H9 (cell line): ENCODE measurements at regions not wholly inside any gene's neighbourhood (a gene's known extent, or its start where the extent isn't known, plus 50 kb on each side); places are given as distances from the start of the nearest gene placed in this dataset.

ENCODE experiments used
- DNase-seq: peaks from one replicate; pipeline ENCODE4 v3.0.0-alpha.2; 2017
- H2AFZ ChIP-seq: one replicate; pipeline ENCODE4 v1.6.1; 2013; ENCODE audit warnings: mild to moderate bottlenecking, low read length, control low read depth, moderate library complexity
- H2AK5ac ChIP-seq: 2 replicates; pipeline ENCODE4 v1.6.1; 2013; ENCODE audit warnings: low read length, control low read depth, mixed read lengths; ENCODE audit not compliant: insufficient read length
- H2BK120ac ChIP-seq: one replicate; pipeline ENCODE4 v1.6.1; 2013; ENCODE audit warnings: low read depth, mild to moderate bottlenecking, low read length, control low read depth, inconsistent platforms; ENCODE audit not compliant: poor library complexity, severe bottlenecking
- H2BK12ac ChIP-seq: 2 replicates; pipeline ENCODE4 v1.6.1; 2013; ENCODE audit warnings: low read length, control low read depth, mixed read lengths, low read depth; ENCODE audit not compliant: insufficient read length
- H2BK15ac ChIP-seq: 2 replicates; pipeline ENCODE4 v1.6.1; 2013; ENCODE audit warnings: low read depth, low read length, control low read depth
- H2BK20ac ChIP-seq: one replicate; pipeline ENCODE4 v1.6.1; 2013; ENCODE audit warnings: low read depth, mild to moderate bottlenecking, low read length, control low read depth, inconsistent platforms; ENCODE audit not compliant: poor library complexity, severe bottlenecking
- H2BK5ac ChIP-seq: 2 replicates; pipeline ENCODE4 v1.6.1; 2013; ENCODE audit warnings: low read length, control low read depth, mixed read lengths; ENCODE audit not compliant: insufficient read length
- H3K14ac ChIP-seq: 2 replicates; pipeline ENCODE4 v1.6.1; 2013; ENCODE audit warnings: low read length, control low read depth; ENCODE audit not compliant: insufficient read depth
- H3K18ac ChIP-seq: 2 replicates; pipeline ENCODE4 v1.6.1; 2013; ENCODE audit warnings: low read depth, mild to moderate bottlenecking, mixed read lengths, low read length, control low read depth; ENCODE audit not compliant: insufficient read length
- H3K23ac ChIP-seq: 2 replicates; pipeline ENCODE4 v1.6.1; 2013; ENCODE audit warnings: low read length, control low read depth, mixed read lengths, low read depth; ENCODE audit not compliant: insufficient read length
- H3K23me2 ChIP-seq: 2 replicates; pipeline ENCODE4 v1.6.1; 2013; ENCODE audit warnings: low read depth, mild to moderate bottlenecking, mixed read lengths, low read length, control low read depth; ENCODE audit not compliant: insufficient read length, poor library complexity, severe bottlenecking
- H3K27ac ChIP-seq: 2 replicates; pipeline ENCODE4 v1.5.1; 2013; ENCODE audit warnings: low read length, control low read depth, mixed read lengths, low read depth; ENCODE audit not compliant: insufficient read length
- H3K27me3 ChIP-seq: 2 replicates; pipeline ENCODE4 v1.6.1; 2013; ENCODE audit warnings: low read length, control low read depth, inconsistent platforms; ENCODE audit not compliant: insufficient read depth
- H3K4ac ChIP-seq: 2 replicates; pipeline ENCODE4 v1.6.1; 2013; ENCODE audit warnings: low read depth, mild to moderate bottlenecking, control low read depth, inconsistent platforms, low read length, moderate library complexity
- H3K4me1 ChIP-seq: 2 replicates; pipeline ENCODE4 v1.6.1; 2013; ENCODE audit warnings: low read length, control low read depth, inconsistent platforms; ENCODE audit not compliant: insufficient read depth
- H3K4me2 ChIP-seq: 2 replicates; pipeline ENCODE4 v1.6.1; 2013; ENCODE audit warnings: low read length, control low read depth, mixed read lengths; ENCODE audit not compliant: insufficient read length, insufficient read depth
- H3K56ac ChIP-seq: 2 replicates; pipeline ENCODE4 v1.6.1; 2013; ENCODE audit warnings: low read depth, mild to moderate bottlenecking, mixed read lengths, low read length, control low read depth; ENCODE audit not compliant: insufficient read length
- H3K79me1 ChIP-seq: 2 replicates; pipeline ENCODE4 v1.6.1; 2013; ENCODE audit warnings: low read depth, mild to moderate bottlenecking, moderate library complexity, low read length, control low read depth, inconsistent platforms; ENCODE audit not compliant: insufficient read depth, poor library complexity, severe bottlenecking
- H3K79me2 ChIP-seq: 2 replicates; pipeline ENCODE4 v1.6.1; 2013; ENCODE audit warnings: low read length, control low read depth, inconsistent platforms; ENCODE audit not compliant: insufficient read depth
- H3K9ac ChIP-seq: 2 replicates; pipeline ENCODE4 v1.6.1; 2013; ENCODE audit warnings: low read length, control low read depth, mixed read lengths; ENCODE audit not compliant: insufficient read length; ENCODE audit errors: extremely low read depth
- H3K9me3 ChIP-seq: one replicate; pipeline ENCODE4 v1.6.1; 2013; ENCODE audit warnings: low read depth, low read length, inconsistent platforms; ENCODE audit not compliant: control insufficient read depth
- H3T11ph ChIP-seq: one replicate; pipeline ENCODE4 v1.6.1; 2013; ENCODE audit warnings: mild to moderate bottlenecking, low read length, control low read depth, inconsistent platforms
- H4K20me1 ChIP-seq: one replicate; pipeline ENCODE4 v1.6.1; 2013; ENCODE audit not compliant: control insufficient read depth, insufficient read length, insufficient read depth
- H4K5ac ChIP-seq: 2 replicates; pipeline ENCODE4 v1.6.1; 2013; ENCODE audit warnings: low read depth, mild to moderate bottlenecking, mixed read lengths, low read length, control low read depth; ENCODE audit not compliant: insufficient read length
- H4K8ac ChIP-seq: replicated peaks from 2 replicates; pipeline ENCODE4 v1.6.1; 2013; ENCODE audit warnings: low read length, control low read depth, mixed read lengths, low read depth; ENCODE audit not compliant: insufficient read length
- H4K91ac ChIP-seq: 2 replicates; pipeline ENCODE4 v1.6.1; 2013; ENCODE audit warnings: low read depth, mild to moderate bottlenecking, moderate library complexity, mixed read lengths, low read length, control low read depth; ENCODE audit not compliant: insufficient read length
- H3K27ac Mint-ChIP-seq, 3 experiments: 2 replicates in 2 of 3; 3 replicates in 1 of 3; pipeline ENCODE4 v1.8.0; 2020 to 2021; ENCODE audit warnings: mixed read lengths in 3 of 3, mild to moderate bottlenecking in 1 of 3, moderate library complexity in 1 of 3
- H3K27me3 Mint-ChIP-seq: 2 replicates; pipeline ENCODE4 v1.8.0; 2021; ENCODE audit warnings: low read depth, mild to moderate bottlenecking, moderate library complexity, mixed read lengths
- H3K36me3 Mint-ChIP-seq, 3 experiments: 2 replicates in 2 of 3; 3 replicates in 1 of 3; pipeline ENCODE4 v1.8.0; 2020 to 2021; ENCODE audit warnings: low read depth in 3 of 3, mixed read lengths in 3 of 3; ENCODE audit not compliant: insufficient read depth in 1 of 3
- H3K4me1 Mint-ChIP-seq, 2 experiments: 2 replicates each; pipeline ENCODE4 v1.8.0; 2020; ENCODE audit warnings: mixed read lengths in 2 of 2
- H3K4me3 Mint-ChIP-seq, 2 experiments: 2 replicates in 1 of 2; 3 replicates in 1 of 2; pipeline ENCODE4 v1.8.0; 2020 to 2021; ENCODE audit warnings: mild to moderate bottlenecking in 2 of 2, mixed read lengths in 2 of 2, moderate library complexity in 1 of 2
- H3K9me3 Mint-ChIP-seq, 2 experiments: 2 replicates in 1 of 2; 3 replicates in 1 of 2; pipeline ENCODE4 v1.8.0; 2020; ENCODE audit warnings: mild to moderate bottlenecking in 2 of 2, mixed read lengths in 2 of 2, moderate library complexity in 1 of 2
- WGBS: extraction: QIAGEN DNeasy Blood & Tissue Kit; methylation state at CpG from one replicate; pipeline ENCODE4 v1.1.7; 2013; ENCODE audit warnings: missing lambda C conversion rate, low lambda C conversion rate, mixed read lengths; ENCODE audit not compliant: insufficient read length; ENCODE audit errors: extremely low coverage; 5-methylcytosine and 5-hydroxymethylcytosine counted together
- TF ChIP-seq, protein P1 (sequence below): fragments of 200-600 bp; sonication (generic); conservative IDR thresholded peaks from 3 replicates; pipeline ENCODE4 v1.8.0; 2021; ENCODE audit warnings: antibody characterized with exemption, mild to moderate bottlenecking

DNA sequence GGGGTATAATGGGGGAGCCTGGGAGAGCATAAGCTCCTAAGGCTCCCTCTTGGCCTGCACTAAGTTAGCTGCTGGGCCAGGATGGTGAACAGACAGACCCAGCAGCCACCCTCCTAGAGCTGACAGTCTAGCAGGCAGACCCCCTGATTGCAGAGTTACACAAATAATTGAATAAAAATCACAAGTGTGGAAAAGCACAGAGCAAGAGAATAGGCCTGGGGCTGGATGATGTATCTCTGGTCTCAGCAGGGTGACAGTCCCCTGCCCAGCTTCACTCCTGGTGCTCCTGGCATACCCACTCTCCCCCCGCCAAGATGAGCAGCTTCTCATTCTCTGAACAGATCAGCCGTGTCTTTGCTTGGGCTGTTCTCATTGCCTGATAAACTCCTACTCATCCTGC lies 86.1 kb upstream of the STX18 start:
- no peak overlapping the region for H3K27ac ChIP-seq
- WGBS, result no CpG with 5 or more reads among the region's 2 CpGs

More for the DNA sequence above, 86.1 kb upstream of the STX18 start:
- Histone ChIP-seq H3K79me2 (no peaks in the 10 kb centered on the region), H3K23ac (no peak overlapping the region), H2AK5ac (no peak overlapping the region), H3K4me1 (no peaks in the 10 kb centered on the region), H4K8ac (no peak overlapping the region), H4K20me1 (no peaks in the 10 kb centered on the region), H2BK15ac (no peak overlapping the region), H3K4me2 (no peak overlapping the region), H3K79me1 (no peaks in the 10 kb centered on the region), H2BK20ac (no peak overlapping the region), H3K56ac (no peak overlapping the region), H3T11ph (no peak overlapping the region), H3K18ac (no peak overlapping the region), H2AFZ (no peak overlapping the region), H4K5ac (no peak overlapping the region), H3K23me2 (no peaks in the 10 kb centered on the region), H3K4ac (no peak overlapping the region), H4K91ac (no peak overlapping the region), H3K9me3 (no peaks in the 10 kb centered on the region), H2BK5ac (no peak overlapping the region), H3K14ac (no peak overlapping the region), H2BK120ac (no peak overlapping the region), H2BK12ac (no peak overlapping the region), H3K9ac (no peak overlapping the region), H3K27me3 (no peaks in the 10 kb centered on the region)
- Mint-ChIP-seq H3K36me3 (peaks cover 0 to 4% (median 0%) of the 10 kb centered on the region in 3 experiments; a peak in 3 of 7 replicates), H3K9me3 (no peaks in the 10 kb centered on the region; a peak in 1 of 5 replicates), H3K4me1 (peaks cover 0 to 4% of the 10 kb centered on the region in 2 experiments; a peak in 1 of 4 replicates), H3K27me3 (peaks cover 4% of the 10 kb centered on the region), H3K27ac (no peak overlapping the region), H3K4me3 (no peak overlapping the region)
- TF ChIP-seq, protein P1, sequence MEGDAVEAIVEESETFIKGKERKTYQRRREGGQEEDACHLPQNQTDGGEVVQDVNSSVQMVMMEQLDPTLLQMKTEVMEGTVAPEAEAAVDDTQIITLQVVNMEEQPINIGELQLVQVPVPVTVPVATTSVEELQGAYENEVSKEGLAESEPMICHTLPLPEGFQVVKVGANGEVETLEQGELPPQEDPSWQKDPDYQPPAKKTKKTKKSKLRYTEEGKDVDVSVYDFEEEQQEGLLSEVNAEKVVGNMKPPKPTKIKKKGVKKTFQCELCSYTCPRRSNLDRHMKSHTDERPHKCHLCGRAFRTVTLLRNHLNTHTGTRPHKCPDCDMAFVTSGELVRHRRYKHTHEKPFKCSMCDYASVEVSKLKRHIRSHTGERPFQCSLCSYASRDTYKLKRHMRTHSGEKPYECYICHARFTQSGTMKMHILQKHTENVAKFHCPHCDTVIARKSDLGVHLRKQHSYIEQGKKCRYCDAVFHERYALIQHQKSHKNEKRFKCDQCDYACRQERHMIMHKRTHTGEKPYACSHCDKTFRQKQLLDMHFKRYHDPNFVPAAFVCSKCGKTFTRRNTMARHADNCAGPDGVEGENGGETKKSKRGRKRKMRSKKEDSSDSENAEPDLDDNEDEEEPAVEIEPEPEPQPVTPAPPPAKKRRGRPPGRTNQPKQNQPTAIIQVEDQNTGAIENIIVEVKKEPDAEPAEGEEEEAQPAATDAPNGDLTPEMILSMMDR, result no peak
- DNase-seq, result no peak
